ENCODE measurements at regions not wholly inside any gene's neighbourhood (a gene's known extent, or its start where the extent isn't known, plus 50 kb on each side); places are given as distances from the start of the nearest gene placed in this dataset.
"Not testable (repeated sequence)": the region's sequence is repeated elsewhere in the genome, so short reads cannot be mapped to it uniquely, and the experiment has no call there.

DNA sequence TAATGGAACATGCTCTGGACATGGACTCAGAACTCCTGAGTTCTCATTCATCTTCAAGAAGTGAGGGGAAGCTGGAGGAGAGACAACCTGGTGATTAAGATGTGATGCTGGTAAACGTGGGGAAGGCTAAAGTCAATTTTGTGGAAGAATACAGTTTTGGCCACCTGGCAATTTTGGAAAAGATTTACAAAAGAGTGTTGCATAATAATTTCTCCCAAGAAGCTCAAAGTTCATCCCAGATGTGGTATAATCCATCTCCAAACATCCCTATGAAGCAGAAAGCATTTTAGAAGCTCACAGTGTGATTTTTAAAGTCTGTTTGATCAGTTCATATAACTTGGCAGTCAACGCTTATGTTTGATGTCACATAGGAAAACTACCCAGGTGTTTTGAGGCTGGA, 208.7 kb downstream of the LMX1A start:
- DNase-seq, result no peak

DNA sequence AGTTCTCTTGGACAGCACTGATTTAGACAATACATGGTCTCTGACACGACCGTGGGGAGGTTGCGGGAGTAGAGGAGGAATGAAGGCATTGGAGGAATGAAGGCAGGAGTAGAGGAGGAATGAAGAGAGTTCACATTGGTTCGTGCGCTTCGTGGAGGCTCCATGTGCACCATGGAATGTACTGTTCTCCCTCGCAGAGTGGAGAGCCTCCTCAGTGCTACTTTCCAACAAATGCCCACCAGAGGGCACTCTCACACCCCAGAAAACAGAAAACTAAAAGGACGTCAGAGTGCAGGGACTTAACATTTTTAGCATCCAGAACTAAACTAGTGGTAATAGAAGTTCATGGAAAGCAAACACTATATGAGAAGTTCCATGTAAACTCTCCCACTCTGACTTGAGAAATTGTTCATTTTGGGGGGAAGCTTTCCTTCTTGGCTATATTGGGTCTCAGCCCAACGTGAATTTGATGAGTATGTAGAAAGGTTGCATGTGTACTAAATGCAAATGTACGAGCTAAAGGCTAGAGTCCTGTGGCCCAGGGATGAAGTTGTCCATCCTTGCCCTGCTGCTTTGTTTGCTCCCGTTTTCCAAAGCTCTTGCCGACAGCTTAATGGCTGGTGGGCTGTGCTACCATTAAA, 211.6 kb downstream of the LMX1A start:
- peak; percentile 17 for DNase-seq

DNA sequence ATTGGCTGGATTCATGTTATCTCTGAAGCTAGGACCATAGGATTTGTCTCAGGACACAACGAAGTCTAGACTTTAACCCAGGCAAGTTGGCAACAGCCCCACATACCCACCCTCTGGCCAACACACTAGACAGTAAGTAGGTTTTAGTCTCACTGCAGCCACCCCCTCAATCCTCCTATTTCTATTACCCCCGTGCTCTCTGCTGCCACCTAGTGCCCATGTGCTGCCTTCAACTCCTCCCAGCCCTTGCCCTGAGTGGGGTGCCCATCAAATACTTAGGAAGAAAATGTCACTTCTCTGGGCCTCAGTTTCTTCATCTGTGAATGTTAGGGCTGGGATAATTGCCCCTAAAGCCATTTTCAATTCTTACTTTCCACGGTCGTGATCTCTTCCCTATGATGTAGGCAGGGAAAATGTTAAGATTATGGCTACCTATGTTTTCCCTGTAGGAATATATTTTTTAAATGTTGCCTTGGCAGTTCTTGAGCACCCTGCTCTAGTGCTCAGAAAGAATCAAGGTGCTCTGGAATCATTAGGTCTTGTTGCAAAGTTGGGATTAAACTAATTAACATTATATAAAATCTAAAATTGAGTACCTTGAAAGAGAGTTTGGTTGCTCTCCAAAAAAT, 213.0 kb downstream of the LMX1A start:
- peak; percentile 13 for DNase-seq

DNA sequence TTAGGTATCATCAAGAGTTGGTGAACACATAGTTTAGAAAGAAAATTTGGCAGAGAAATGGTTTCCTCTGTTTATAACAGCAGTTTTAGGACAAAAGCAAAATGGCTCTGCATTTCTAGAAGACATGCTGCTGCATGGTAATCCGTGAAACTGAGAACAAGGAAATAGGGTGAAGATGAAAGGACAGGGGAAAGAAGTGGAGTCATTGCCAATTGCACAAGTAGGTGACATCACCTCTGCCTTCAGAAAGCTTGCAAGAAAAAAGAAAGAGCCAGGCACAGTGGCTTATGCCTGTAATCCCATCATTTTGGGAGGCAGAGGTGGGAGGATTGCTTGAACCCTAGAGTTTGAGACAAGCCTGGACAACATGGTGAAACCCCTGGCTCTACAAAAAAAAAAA, 217.6 kb downstream of the LMX1A start:
- no peak for DNase-seq

DNA sequence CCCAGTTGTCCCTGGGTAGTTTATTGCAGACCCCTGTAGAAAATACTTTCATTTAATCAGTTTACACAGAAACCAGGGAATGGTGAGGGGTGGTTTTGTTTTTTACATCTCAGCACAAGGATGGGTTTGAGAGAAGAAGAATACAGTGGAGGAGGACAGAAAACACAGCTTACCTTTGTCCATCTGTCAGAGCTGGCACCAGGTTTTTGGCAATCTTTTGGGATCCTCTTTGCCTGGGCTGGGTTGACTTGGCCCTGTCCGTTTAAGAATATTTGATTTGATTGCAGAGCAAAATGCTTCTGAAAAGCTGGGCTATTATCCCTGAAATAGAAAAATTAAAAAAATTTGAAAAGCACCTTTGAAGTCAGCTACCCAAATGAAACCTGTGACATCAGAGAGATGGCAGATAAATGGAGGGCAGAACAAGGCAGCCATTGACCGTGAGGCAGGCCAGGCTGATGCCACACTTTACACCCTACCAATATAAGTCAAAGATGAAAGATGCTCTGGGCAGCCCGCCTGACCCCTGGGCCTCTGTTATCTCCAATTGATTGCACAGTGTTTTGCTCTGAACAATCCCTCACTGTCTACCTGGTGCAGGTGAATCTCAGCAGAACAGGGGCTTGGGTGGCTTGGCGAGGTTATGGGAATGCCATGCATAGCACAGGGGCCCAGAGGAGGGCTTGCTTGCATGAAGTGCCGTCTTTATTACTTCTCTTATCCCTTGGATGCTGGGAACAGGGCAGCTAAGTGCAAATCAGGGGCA, 218.8 kb downstream of the LMX1A start:
- no peak for DNase-seq

DNA sequence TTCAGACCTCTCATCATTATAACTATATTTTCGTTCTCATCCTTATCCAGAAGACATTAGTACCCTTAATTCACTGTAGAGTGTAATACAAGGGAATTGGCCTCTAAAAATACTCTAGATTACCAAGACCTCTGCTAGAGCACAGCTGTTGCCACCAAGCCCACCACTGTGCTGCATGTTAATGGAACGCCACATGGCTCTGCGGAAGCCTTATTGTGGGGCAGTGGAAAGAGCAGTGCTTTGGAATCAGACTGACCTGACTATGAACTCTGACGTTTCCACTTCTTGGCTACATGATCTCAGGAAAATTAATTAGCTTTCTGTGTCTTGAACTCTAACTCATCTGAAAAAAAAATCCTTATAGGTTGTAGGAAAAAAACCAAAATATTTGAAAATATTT, 222.1 kb downstream of the LMX1A start:
- DNase-seq, result no peak

DNA sequence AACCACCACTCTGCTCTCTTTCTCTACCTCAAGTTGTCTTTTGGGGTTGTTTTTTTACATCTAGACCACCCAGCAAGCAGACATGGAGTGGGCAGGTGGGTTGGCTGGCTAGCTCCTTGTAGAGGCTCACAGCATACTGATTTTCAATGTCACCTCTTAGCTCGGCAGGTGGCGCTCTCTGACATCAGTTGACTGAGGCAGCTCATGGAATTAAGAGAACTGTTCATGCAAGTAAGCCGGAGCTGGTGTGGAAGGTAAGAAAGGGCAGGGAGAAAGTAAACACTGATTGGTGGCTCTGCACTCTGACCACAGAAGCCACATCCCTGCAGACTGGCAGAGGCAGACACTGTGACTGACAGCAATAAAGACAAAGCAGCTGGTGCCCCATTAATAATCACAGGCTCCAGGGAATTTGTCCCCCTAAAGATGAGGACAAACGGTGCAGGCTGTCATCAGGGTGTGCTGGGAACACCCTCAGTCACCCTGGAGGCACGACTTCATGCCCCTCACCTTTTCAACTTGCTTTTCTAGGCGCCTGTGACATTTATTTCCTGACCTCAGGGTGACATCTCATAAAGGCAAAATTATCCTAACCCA, 226.8 kb downstream of the LMX1A start:
- DNase-seq, result no peak

- DNase-seq, result no peak
These were observed 231.7 kb downstream of the LMX1A start for GRCh38 chr1:165124772-165125171.

DNA sequence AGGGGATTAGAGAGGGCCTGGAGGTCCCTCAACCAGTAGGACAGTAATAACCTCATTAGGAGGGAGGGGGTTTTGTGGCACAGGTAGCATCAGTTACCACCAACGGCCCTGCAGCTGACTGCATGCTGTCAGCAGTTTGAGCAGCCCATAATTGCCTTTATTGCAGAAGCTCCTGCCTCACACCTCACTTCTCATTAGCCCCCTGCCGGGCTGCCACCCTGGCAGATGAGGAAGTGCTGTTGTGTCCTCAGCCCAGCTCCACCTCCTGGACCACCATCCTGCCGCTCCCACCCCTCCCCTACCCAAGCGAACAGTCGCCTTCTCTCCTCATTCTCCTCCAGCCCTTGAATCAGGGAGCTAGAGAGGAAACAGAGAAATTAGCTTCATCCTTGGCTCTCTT, 237.4 kb downstream of the LMX1A start:
- no peak for DNase-seq

- DNase-seq, result no peak
These were observed 239.0 kb downstream of the LMX1A start for GRCh38 chr1:165117482-165117881.

DNA sequence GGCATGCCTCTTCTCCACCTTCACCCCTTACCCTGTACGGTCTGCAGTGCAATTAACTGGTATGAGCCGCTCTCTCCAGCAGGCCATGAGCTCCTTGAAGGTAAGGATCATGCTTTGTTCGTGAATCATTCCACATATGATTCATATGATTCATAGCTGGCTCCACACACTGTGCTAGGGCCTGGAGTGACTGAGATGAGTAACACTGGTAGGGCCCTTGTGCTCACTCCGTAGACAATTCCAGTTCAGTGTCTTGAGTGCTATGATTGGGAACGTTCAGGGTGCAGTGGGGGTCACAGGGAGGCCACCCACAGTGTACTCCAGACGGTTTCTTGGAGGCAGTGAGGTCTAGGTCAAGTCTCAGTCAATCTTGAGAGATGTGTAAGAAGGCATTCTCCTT, 239.8 kb downstream of the LMX1A start:
- no peak for DNase-seq

- no peak for DNase-seq
These were observed 240.3 kb downstream of the LMX1A start for GRCh38 chr1:165116171-165116570.

GRCh38 chr1:165114889-165115285, 241.6 kb downstream of the LMX1A start:
- DNase-seq, result no peak

DNA sequence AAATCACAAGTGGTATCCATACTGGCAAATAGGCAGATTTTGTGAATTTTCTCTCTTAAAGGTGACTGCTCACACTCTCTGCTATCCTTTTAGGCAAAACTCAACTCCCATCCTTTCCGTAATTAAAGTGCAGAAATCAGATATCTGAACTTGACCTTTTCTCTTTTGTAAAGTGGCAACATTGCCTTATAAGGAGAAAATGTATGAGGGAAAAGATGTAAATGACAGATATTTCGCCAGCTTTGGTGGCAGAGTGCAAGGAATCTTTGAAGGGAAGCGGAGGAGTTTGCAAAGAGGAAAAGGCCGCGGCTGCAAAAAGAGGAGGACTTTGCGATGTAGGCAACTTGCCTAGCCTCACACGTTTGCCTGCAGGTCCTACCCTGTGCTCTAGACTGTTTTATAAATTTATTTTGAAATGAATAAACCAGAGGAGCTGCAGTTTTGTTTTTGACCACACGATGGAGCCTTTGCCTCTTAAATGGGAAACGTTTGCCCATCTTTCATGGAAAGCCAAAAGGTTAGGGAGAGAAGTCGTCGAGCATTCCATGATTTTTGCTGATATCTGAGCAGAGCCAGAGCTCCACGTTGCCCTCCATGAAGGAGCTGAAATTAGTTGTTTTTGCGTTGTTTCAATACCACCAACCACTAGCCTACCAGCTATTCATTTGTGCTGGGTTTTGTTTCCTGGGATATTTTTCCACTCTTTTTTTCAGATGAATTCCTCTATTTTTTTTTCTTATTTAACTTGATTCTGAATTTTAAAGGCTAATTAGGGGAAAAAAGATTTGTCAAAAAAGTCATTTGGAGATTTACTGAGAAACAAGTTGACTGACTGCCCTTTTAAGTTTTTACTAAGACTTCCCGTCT, 242.3 kb downstream of the LMX1A start:
- DNase-seq, result no peak

DNA sequence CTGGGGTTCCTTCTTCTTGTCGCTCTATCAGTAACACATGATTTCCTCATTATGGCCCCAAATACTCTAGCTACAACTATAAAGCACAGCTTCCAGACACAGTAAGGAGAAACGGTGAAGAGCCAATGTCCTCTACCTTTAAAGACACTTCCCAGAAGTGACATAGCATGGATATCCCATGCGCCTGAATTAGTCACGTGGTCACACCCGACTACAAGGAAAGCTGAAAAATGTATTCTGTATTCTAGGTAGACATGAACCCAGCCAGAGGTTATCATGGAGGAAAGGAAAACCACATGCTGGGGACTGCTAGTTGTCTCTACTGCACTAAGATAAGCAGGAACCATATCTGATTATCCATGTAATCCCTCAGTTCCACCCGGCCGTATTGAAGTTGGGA, 244.3 kb downstream of the LMX1A start:
- DNase-seq, result no peak

DNA sequence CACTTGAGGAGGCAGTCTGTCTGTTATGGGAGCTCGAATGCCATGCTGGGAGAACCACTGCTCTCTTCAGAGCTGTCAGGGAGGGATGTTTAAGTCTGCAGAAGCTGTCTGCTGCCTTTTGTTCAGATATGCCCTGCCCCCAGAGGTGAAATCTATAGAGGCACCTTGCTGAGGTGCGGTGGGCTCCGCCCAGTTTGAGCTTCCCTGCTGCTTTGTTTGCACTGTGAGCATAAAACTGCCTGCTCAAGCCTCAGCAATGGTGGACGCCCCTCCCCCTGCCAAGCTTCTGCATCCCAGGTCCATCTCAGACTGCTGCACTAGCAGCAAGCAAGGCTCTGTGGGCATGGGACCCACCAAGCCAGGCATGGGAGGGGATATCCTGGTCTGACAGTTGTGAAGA, 247.5 kb downstream of the LMX1A start:
- no peak for DNase-seq

DNA sequence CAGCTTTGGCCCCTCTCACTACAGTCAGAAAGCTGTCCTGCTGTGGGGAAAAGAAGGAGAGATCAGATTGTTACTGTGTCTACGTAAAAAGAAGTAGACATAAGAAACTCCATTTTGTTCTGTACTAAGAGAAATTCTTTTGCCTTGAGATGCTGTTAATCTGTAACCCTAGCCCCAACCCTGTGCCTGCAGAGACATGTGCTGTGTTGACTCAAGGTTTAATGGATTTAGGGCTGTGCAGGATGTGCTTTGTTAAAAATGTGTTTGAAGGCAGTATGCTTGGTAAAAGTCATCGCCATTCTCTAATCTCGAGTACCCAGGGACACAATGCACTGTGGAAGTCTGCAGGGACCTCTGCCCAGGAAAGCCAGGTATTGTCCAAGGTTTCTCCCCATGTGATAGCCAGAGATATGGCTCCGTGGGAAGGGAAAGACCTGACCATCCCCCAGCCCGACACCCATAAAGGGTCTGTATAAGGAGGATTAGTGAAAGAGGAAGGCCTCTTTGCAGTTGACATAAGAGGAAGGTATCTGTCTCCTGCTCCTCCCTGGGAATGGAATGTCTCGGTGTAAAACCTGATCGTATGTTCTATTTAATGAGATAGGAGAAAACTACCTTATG, 263.9 kb downstream of the LMX1A start:
- DNase-seq, result not testable (repeated sequence)

DNA sequence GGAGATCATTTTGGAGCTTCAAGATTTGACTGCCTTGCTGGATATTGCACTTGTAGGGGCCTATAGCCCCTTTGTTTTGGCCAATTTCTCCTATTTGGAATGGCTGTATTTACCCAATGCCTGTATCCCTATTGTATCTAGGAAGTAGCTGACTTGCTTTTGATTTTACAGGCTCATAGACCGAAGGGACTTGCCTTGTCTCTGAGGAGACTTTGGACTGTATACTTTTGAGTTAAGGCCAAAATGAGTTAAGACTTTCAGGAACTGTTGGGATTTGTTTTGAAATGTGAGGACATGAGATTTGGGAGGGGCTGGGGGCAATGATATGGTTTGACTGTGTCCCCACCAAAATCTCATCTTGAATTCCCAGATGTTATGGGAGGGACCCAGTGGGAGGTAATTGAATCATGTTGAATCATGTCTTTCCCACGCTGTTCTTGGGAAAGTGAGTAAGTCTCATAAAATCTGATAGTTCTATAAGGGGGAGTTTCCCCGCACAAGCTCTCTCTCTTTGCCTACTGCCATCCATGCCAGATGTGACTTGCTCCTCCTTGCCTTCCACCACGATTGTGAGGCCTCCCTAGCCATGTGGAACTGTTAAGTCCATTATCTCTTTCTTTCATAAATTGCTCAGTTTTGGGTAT, 276.1 kb downstream of the LMX1A start:
- no peak for DNase-seq

DNA sequence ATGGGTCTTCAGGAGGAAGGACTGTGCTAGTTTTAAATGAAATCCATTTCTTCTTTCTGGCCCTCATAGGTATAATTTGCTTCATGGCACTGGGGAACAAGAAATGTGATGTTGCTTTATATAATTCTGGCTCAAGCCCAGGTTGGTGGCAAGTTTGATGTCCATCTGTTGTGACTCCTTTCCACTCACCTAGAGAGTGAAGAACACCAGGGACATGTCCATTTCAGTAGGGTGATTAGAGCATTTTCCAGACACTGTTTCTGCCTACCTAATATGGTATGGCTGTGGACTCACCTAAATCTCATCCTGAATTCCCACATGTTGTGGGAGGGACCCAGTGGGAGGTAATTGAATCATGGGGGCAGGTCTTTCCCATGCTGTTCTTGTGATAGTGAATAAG, 278.1 kb downstream of the LMX1A start:
- no peak for DNase-seq

- no peak for DNase-seq
These were observed 280.7 kb downstream of the LMX1A start for GRCh38 chr1:165075725-165076370.

Measured in CD4-positive, alpha-beta T cell treated with Interleukin-17A for 4 hours (primary cell).